ENCODE measurements at regions not wholly inside any gene's neighbourhood (a gene's known extent, or its start where the extent isn't known, plus 50 kb on each side); places are given as distances from the start of the nearest gene placed in this dataset.

DNA sequence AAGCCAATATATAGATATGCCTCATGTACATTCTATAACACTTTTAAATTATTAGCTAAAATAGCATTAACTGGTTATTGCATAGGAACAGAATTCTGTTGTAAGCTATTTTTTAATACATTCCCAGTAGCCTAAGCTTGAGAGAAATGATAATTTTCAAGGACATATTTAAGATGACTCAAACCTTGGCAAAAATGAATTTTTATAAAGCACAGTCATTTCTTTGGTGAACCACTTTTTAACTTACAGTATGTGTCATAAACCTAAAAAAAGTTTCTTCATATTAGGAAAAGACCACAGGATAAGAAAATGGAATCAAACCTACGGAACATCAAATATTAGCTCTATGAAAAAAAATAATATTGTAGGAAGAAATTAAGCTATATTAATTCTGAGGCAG is 986.3 kb downstream of the STIM2 start:
- no peak for DNase-seq

- peak; percentile 8 for DNase-seq
These were observed 1000.7 kb downstream of the STIM2 start for GRCh38 chr4:27861381-27861787.

DNA sequence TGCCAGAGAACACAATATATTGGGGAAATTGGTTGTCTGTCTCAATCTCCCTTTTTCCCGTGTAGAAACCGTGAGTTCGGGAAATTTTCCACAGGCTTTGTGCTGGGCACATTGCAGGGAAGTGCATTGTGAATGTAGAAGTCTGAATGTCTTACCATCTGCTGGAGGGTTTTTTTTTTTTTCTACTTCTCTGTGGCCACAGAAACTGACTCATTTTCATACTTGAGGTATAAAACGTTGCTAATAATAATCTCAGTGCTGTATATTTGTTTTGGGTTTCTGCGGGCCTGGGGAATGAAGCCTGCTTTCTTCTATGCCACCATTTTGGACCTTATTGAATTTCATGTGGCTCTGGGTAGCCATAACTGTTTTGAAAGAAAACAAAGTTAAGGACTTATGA is 1001.2 kb downstream of the STIM2 start:
- DNase-seq = no peak

- no peak for DNase-seq
These were observed 1013.0 kb downstream of the STIM2 start for GRCh38 chr4:27873596-27873995.

- no peak for DNase-seq
These were observed 1021.1 kb downstream of the STIM2 start for GRCh38 chr4:27881705-27882104.

- DNase-seq = no peak
These were observed 1025.5 kb downstream of the STIM2 start for GRCh38 chr4:27886120-27886519.

DNA sequence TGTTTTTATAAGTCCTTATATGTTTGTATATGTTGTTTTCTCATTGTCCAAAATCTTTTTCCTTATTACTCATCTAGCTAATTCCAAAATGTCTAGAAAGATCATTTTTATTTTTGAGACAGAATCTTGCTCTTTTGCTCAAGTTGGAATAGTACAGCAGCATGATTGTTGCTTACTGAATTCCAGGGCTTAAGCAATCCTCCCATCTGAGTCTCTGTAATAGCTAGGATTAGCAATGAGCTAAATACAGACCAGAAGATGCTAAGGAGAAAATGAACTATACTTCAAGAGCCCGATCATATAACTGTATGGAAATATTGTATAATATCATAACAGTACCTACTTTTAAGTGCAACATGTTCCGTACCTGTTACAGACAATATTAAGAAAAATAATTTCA is 1027.0 kb downstream of the STIM2 start:
- no peak for DNase-seq

DNA sequence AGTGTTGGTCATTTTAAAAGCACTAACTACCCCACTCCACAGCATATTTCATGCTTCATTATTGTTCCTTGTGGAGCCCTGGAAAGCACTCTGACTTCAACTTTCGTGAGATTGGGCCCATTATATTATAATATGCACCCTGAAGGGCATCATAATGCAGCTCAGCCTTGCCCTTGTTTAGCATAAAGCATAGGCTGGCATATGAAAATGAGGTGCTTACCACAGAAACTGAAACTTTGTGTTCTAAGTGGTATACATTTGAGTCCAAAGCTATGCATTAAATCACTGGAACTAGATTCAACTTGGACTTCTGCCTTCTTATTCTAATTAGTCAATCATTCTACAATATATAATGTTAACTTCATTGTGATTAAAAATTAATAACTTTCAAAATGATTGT is 1027.9 kb downstream of the STIM2 start:
- DNase-seq = no peak

DNA sequence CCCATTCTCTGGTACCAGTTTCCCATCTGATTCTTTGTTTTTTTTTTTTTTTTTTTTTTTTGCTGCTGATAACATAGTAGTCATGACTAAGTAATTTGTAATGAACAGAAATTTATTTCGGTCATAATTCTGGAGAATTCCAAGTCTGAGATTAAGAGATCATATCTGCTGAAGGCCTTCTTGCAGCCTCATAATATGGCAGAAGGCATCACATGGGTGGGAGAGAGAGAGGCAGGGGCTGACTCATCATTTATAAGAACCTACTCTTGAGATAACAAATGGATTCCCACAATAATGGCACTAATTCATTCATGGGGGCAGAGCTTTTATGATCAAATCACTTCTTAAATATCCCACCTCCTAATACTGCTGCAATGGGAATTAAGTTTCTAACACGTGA is 1034.3 kb downstream of the STIM2 start:
- DNase-seq = no peak

DNA sequence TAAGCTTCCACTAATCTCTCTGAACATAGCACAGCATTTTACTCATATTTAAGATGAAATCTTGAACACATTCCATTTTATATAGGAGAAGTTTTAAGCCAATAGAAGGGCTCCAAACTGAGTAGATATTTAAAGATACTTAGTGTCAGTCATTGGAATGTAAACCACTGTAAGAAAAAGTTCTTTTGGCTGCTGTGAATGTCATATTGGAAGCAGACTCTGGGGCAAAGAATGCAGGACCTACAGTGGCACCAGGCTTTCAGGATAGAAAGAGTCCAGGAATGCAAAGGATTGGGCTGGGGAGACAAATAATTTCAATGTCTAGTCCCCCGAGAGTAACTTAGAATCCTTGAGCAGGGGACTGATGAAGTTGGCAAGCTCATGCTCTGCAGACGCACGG is 1047.7 kb downstream of the STIM2 start:
- no peak for DNase-seq

GRCh38 chr4:27910227-27910626 is 1049.6 kb downstream of the STIM2 start:
- DNase-seq = no peak

DNA sequence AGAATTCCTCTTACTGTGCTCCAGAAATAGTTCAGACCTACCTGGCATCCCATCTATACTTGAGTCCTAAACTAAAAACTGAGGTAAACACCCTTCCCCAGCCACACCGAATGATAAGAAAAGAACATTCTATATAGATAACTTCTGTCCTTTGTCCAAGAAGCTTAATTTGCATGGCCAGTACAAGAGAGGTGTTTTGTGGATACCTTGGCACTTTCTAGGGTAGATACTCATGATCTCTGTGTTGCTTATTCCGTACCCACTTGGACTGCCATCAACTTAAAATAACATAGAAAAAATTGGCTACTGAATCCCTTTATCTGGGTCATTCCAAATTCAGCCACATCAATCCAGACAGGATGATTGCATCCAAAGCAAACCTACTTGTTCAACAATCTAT is 1050.4 kb downstream of the STIM2 start:
- no peak for DNase-seq

DNA sequence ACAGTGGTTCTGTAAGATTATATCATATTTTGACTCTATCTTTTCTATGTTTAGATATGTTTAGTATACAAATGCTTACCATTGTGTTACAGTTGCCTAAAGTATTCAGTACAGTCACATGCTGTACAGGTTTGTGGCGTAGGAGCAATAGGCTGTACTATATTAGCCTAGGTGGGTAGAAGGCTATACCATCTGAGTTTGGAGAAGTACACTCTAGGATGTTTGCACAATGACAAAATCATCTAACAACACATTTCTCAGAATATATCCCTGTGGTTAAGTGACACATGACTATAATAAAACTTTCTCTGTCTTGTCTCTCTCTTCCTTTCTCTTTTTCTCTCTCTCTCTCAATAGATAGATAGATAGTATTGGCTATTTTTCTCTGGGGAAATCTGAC is 1053.1 kb downstream of the STIM2 start:
- no peak for DNase-seq

GRCh38 chr4:27915822-27916221 is 1055.2 kb downstream of the STIM2 start:
- DNase-seq = no peak

DNA sequence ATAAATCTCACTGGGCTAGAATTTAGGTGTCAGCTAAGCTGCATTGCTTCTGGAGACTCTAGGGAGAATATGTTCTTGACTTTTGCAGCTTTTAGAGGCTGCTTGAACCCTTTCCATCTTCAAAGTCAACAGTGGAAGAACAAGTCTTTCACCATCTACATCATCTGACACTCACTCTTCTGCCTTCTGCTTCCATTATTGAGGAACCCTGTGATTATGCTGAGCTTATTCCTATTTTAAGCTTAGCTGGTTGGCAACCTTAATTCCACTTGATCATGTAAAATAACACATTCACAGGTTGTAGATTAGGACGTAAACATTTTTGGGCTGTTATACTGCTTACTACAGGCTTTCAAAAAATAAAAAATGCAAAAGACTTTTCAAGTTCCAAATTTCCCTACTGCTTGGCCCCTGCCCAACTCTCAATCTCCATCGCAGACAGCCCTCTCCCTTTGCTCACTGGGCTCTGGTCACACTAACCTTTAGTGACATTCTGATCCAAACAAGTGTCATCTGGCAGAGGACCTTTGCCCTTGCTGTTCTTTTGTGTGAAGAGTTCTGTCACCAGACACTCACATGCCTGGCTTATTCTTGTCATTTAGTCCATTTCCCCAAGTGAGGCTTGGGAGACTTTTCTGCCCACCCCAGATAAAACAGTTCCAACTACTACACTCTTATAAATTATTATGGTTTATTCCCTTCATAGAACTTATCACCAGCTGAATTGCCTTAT is 1056.0 kb downstream of the STIM2 start:
- DNase-seq = no peak

DNA sequence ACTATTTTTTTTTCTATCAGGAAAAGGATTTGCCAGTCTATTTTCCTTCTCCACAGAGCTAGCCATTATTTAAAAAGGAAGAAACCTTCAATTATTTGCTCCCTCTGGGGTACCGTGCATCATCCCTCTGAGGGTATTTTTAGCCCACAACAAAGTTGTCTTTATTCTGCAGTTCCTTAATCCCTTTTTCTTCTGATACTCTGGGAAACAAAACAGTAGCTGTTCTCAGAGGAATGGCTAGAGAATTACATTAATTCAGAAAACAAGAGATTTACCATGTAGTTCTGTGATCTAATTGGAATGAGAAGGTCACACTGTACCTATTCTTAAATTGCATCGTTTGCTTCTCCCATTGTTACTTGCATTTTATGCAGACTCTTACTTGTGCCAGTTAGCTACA is 1056.7 kb downstream of the STIM2 start:
- no peak for DNase-seq

GRCh38 chr4:27921231-27921630 is 1060.6 kb downstream of the STIM2 start:
- no peak for DNase-seq

- no peak for DNase-seq
These were observed 1068.3 kb downstream of the STIM2 start for GRCh38 chr4:27928761-27929540.

- DNase-seq = no peak
These were observed 1069.7 kb downstream of the STIM2 start for GRCh38 chr4:27930291-27930690.

GRCh38 chr4:27930976-27931375 is 1070.3 kb downstream of the STIM2 start:
- DNase-seq = no peak

DNA sequence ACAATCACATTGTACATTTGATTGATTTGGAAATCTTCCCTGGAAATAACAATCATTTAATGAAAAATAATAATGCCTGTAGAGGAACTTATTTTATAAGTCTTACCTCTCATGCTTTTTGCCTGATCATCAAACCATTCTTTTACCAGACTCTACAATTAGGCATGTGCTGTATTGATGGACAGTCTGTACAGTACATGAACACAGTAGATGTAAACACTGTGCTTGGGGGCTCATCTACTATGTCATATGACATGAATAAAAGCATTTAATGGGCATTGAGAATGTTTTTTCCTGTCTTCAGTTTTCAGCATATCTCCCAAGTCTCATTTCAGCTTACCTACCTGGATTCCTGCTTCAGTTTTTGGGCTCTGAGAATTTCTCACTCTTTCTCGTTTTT is 1070.9 kb downstream of the STIM2 start:
- DNase-seq = no peak

GRCh38 chr4:27934871-27935270 is 1074.2 kb downstream of the STIM2 start:
- no peak for DNase-seq

DNA sequence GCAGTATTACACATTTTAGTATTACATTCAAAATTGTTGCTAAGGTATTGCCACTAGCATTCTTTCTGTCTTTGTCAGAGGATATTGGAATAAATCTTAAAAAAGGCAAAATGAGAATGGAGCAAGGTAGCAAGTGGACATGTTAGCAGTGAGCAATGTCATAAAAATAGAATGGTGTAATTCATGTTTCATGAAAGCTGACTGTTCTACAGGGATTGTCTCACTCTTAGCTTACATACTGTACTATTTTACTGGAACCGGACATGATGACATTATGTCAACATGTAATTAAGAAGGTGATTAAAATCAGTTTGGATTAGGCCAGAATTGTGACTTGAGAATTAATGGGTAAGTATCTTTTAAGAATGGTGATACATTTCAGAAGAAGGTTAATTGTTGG is 1086.2 kb downstream of the STIM2 start:
- DNase-seq = no peak

DNA sequence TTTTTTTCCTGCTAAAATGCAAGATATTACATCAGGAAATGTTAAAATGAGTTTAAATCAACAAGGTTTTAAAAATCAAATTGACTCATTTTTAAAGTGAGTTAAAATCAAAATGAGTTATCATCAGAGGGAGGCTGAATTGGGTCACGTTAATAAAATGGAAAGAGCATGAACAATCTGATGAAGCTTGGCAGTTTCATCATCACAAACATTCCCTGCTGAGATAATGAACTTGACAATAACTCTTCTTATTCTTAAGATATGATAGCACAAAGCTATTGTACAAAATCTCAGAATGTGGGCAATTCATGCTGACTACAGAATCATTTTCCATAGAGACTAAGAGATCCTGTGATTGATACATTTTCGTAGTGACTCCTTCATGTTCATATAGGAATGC is 1086.7 kb downstream of the STIM2 start:
- no peak for DNase-seq

Measured in left kidney (tissue), 1 donor.